Left lung (tissue), 4 donors: ENCODE measurements at regions not wholly inside any gene's neighbourhood (a gene's known extent, or its start where the extent isn't known, plus 50 kb on each side); places are given as distances from the start of the nearest gene placed in this dataset.
A peak's percentile ranks its signal among the peaks of the same experiment; 100 is the strongest.

ENCODE experiments used
- ATAC-seq: fragments of 200-7000 bp; cut with Tn5 transposase; one replicate; pipeline ENCODE4 v1.9.1; 2020; ENCODE audit warnings: moderate library complexity
- DNase-seq, 4 donors: peaks; one replicate each; pipeline ENCODE4 v3.0.0-alpha.2; 2013 to 2020
- H3K27ac ChIP-seq, 2 donors: fragments of 200-600 bp; sonication (generic) in 1 of 2; one replicate each; pipeline versions ENCODE4 v1.5.0 to v1.8.0; 2020 to 2021
- H3K27me3 ChIP-seq, 2 donors: fragments of 200-600 bp; sonication (generic) in 1 of 2; one replicate each; pipeline versions ENCODE4 v1.5.0 to v1.8.0; 2020 to 2021
- H3K36me3 ChIP-seq, 2 donors: fragments of 200-600 bp; sonication (generic) in 1 of 2; one replicate each; pipeline versions ENCODE4 v1.5.0 to v1.8.0; 2020 to 2021
- H3K4me1 ChIP-seq, 2 donors: fragments of 200-600 bp; one replicate each; pipeline ENCODE4 v1.8.0; 2021
- H3K4me3 ChIP-seq, 2 donors: fragments of 200-600 bp; sonication (generic) in 1 of 2; one replicate each; pipeline versions ENCODE4 v1.5.0 to v1.8.0; 2020 to 2021; ENCODE audit warnings: mild to moderate bottlenecking in 1 of 2
- H3K9me3 ChIP-seq, 2 donors: fragments of 200-600 bp; sonication (generic) in 1 of 2; one replicate each; pipeline versions ENCODE4 v1.5.0 to v1.8.0; 2020 to 2021
- intact Hi-C, 2 donors: fragments of 100-400 bp; cut with DNase I; formaldehyde crosslinking; loops; one replicate each; pipeline versions ENCODE4 v1.11.2 to v1.14.2; 2022
- TF ChIP-seq, protein P1 (sequence below), 2 donors: fragments of 200-600 bp; sonication (generic) in 1 of 2; IDR thresholded peaks; one replicate each; pipeline versions ENCODE4 v1.5.0 to v1.8.0; 2021; ENCODE audit warnings: antibody characterized with exemption in 2 of 2
- donor health status: DM: no; HTN: yes; CAD: no.
- donor health status: DM: no; HTN: no; CAD: no.

DNA sequence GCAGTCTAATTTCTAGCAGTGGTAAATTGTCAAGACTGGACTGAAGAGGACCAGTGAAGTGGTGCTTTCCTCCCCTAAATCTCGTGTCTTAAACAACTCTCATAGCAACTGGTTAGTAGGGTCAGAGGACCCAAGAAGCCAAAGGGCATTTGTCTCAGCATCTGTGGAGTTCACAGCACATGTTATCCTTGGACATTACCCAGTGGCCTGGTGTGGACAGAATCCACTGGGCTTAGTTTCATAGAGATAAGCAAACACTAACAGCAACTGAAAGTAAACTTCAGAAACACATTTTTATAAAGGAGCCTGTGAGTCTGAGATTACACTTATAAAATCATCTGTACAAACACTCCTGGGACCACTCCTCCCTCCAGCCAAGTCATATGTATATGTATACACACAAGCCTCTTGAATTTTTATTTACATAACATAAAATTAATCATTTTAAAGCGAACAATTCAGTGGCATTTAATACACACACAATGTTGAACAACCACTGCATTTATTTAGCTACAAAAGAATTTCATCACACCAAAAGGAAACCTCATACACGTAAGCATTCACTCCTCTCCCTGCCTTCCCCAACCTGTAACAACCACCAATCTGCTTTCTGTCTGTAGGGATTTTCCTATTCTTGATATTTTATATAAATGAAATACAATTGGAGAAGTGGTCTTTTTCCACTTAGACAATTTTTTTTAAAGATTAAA, 457.8 kb downstream of the RASEF start:
- Histone ChIP-seq H3K4me1 (peaks cover 4 to 13% of the 10 kb centered on the region in 2 donors), H3K36me3 (no peaks in the 10 kb centered on the region), H3K27ac (no peak overlapping the region), H3K4me3 (no peak overlapping the region), H3K9me3 (no peaks in the 10 kb centered on the region), H3K27me3 (no peaks in the 10 kb centered on the region)
- TF ChIP-seq, protein P1, sequence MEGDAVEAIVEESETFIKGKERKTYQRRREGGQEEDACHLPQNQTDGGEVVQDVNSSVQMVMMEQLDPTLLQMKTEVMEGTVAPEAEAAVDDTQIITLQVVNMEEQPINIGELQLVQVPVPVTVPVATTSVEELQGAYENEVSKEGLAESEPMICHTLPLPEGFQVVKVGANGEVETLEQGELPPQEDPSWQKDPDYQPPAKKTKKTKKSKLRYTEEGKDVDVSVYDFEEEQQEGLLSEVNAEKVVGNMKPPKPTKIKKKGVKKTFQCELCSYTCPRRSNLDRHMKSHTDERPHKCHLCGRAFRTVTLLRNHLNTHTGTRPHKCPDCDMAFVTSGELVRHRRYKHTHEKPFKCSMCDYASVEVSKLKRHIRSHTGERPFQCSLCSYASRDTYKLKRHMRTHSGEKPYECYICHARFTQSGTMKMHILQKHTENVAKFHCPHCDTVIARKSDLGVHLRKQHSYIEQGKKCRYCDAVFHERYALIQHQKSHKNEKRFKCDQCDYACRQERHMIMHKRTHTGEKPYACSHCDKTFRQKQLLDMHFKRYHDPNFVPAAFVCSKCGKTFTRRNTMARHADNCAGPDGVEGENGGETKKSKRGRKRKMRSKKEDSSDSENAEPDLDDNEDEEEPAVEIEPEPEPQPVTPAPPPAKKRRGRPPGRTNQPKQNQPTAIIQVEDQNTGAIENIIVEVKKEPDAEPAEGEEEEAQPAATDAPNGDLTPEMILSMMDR (IDR thresholded peaks at IDR 0.05) = no peak
- DNase-seq (peak in 1 of 4 donors; percentile 35), ATAC-seq (peak; percentile 65)
- intact Hi-C loops = loop anchor here in 1 of 2 donors (5.0 kb wide), 1 partner anchor 73 kb away; no protein-coding TSS in a partner anchor

DNA sequence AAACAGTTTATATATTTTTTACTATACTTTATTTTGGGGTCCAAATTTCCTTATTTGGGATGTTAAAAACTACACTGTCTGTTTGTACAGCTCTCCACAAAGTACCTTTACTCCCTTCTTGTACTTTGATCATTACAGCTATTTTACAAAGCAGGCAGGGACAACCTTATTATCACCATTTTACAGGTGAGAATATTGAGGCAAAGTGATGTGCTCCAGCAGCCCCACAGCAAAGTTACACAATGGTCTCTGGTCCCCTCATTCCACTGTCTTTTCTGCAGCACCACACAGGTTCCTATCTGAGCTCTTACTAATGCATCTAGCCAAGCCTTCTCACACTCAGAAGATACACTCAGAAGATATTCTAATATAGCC, 457.3 kb downstream of the RASEF start:
- TF ChIP-seq, protein P1 (IDR thresholded peaks at IDR 0.05) = no peak
- intact Hi-C loops = loop anchor here in 1 of 2 donors (5.0 kb wide), 1 partner anchor 73 kb away; no protein-coding TSS in a partner anchor
- Histone ChIP-seq H3K4me3 (no peak overlapping the region), H3K4me1 (peaks cover 4 to 13% of the 10 kb centered on the region in 2 donors), H3K36me3 (no peaks in the 10 kb centered on the region), H3K27me3 (no peaks in the 10 kb centered on the region), H3K9me3 (no peaks in the 10 kb centered on the region), H3K27ac (no peak overlapping the region)
- peak; percentile 5 for ATAC-seq
- DNase-seq = no peak

DNA sequence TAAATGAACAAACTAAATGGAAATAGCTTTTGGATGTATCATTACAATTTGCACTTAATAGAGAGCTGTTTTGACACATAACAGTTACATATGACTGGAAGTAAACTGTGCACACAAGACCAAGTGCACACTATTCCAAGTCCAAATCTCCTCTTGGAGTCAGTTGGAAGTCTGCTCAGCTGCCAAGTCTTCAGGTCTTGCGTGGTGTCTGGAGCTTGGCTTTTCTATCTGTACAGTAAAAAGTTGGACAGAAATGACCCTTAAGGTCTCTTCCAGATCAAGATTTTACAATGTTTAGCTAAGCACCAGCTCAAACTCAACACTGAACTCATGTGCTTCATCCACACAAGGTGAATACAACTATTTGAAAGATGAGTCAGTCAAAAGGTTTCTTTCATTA, 456.9 kb downstream of the RASEF start:
- H3K4me1 ChIP-seq = peaks cover 4 to 13% of the 10 kb centered on the region in 2 donors
- intact Hi-C loops = loop anchor here in 1 of 2 donors (5.0 kb wide), 1 partner anchor 74 kb away; no protein-coding TSS in a partner anchor
- no peak overlapping the region for H3K4me3 ChIP-seq
- DNase-seq = no peak
- peak; percentile 31 for ATAC-seq
- H3K9me3 ChIP-seq = no peaks in the 10 kb centered on the region
- no peaks in the 10 kb centered on the region for H3K36me3 ChIP-seq
- TF ChIP-seq, protein P1 (IDR thresholded peaks at IDR 0.05) = no peak
- no peaks in the 10 kb centered on the region for H3K27me3 ChIP-seq
- H3K27ac ChIP-seq = no peak overlapping the region

DNA sequence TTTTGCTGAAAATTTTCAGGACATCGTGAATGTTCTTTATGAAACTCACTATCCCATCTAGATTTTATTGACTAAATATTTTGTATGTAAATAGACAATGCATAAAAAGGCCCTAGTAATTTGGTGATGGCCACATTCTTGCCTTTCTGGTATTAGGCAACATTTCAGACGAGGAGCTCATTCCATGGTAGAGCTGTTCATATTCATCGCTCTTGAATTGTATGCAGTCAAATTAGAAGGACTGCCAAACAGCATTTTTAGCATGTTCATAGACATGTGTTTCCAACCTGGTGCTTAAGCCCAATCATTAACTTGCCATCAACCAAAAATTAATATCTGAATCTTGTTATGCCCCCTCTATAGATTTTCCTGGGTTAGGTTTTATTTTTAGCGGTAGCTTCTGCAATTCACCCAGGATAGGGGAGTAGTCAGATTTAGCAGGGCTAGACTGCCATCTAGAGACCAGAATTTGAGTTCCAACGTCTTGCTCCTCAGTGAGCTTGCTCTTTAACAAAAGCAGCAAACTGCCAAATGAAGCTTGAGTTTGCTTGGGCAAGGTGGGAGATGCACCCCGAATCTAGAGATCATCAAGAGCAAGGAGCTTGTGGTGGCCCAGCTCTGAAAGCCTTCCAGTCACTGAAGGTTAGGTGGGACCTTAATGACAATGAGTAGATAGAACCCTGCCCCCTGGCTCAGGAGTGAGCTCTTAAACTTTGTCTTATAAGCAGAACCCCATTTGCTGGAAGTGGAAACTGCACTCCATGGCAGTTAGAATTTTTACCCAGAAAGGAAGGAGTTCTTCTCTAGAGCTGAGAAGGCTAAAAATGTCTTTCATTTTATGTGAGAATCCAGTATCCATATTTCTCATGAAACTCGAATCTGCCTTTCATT, 456.2 kb downstream of the RASEF start:
- H3K27ac ChIP-seq = no peak overlapping the region
- DNase-seq = peak in 2 of 4 donors; percentile 76 to 78
- H3K36me3 ChIP-seq = no peaks in the 10 kb centered on the region
- ATAC-seq = peak; percentile 94
- H3K9me3 ChIP-seq = no peaks in the 10 kb centered on the region
- TF ChIP-seq, protein P1 (IDR thresholded peaks at IDR 0.05) = peak; percentile 49 to 63
- H3K27me3 ChIP-seq = no peaks in the 10 kb centered on the region
- H3K4me3 ChIP-seq = no peak overlapping the region
- intact Hi-C loops = loop anchor here in 1 of 2 donors (5.0 kb wide), 1 partner anchor 74 kb away; no protein-coding TSS in a partner anchor
- H3K4me1 ChIP-seq = peaks cover 4 to 13% of the 10 kb centered on the region in 2 donors

DNA sequence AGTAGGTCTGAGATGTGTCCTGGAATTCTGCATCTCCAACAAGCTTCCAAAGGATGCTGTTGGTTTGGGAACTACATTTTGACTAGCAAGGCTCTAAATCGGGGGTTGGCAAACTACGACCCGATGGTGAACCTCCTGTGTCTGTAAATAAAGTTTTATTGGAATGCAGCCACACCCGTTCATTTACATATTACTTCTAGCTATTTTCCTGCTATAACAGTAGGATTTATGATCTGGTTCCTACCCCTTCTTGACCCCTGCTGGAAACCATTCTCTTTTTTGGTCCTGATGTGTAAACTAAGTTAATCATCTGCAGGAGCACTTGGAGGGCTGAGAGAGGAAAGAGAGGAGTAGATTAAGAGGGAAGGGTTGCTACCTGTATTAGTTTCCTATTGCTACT, 454.5 kb downstream of the RASEF start:
- no peaks in the 10 kb centered on the region for H3K27me3 ChIP-seq
- H3K27ac ChIP-seq = no peak overlapping the region
- ATAC-seq (no peak), DNase-seq (no peak)
- H3K4me3 ChIP-seq = no peak overlapping the region
- H3K9me3 ChIP-seq = no peaks in the 10 kb centered on the region
- intact Hi-C loops = loop anchor here in 1 of 2 donors (5.0 kb wide), 1 partner anchor 76 kb away; no protein-coding TSS in a partner anchor
- H3K4me1 ChIP-seq = peaks cover 4 to 13% of the 10 kb centered on the region in 2 donors
- H3K36me3 ChIP-seq = no peaks in the 10 kb centered on the region
- TF ChIP-seq, protein P1 (IDR thresholded peaks at IDR 0.05) = no peak
